ENCODE measurements at regions not wholly inside any gene's neighbourhood (a gene's known extent, or its start where the extent isn't known, plus 50 kb on each side); places are given as distances from the start of the nearest gene placed in this dataset.

GRCh38 chr1:111062081-111062480 is 77.8 kb downstream of the DRAM2 start:
- no peak for TF ChIP-seq POLR2AphosphoS5 (IDR thresholded peaks at IDR 0.05)
- TF ChIP-seq CTCF (IDR thresholded peaks at IDR 0.05) = no peak
- TF ChIP-seq EP300 (IDR thresholded peaks at IDR 0.05) = no peak
- no peak for TF ChIP-seq POLR2A (IDR thresholded peaks at IDR 0.05)

Measured in stomach (tissue), 4 donors.